SK-N-SH treated with all-trans-retinoic acid at 6 μM for 48 hours (cell line): ENCODE measurements at regions not wholly inside any gene's neighbourhood (a gene's known extent, or its start where the extent isn't known, plus 50 kb on each side); places are given as distances from the start of the nearest gene placed in this dataset.
A peak's percentile ranks its signal among the peaks of the same experiment; 100 is the strongest.

Experiments used
- ATAC-seq: fragments of 200-7000 bp; cut with Tn5 transposase; 3 replicates; pipeline ENCODE4 v1.9.1; 2020; ENCODE audit warnings: mild to moderate bottlenecking, moderate library complexity
- ARNTL ChIP-seq: fragments of 450-650 bp; formaldehyde crosslinking; IDR thresholded peaks from 2 replicates; pipeline ENCODE4 v1.5.0; 2020; ENCODE audit warnings: low read depth, mild to moderate bottlenecking, moderate library complexity, borderline replicate concordance
- BACH2 ChIP-seq: fragments of 250-450 bp; sonication (Bioruptor Pico); IDR thresholded peaks from 2 replicates; pipeline ENCODE4 v1.9.0; 2021; ENCODE audit warnings: mild to moderate bottlenecking, borderline replicate concordance
- CSDC2 ChIP-seq: fragments of 250-450 bp; sonication (Bioruptor Pico); IDR thresholded peaks from 2 replicates; pipeline ENCODE4 v1.5.0; 2020; ENCODE audit warnings: mild to moderate bottlenecking, moderate library complexity
- ESRRG ChIP-seq: fragments of 250-450 bp; sonication (Bioruptor Pico); IDR thresholded peaks from 2 replicates; pipeline ENCODE4 v1.6.1; 2021; ENCODE audit warnings: mild to moderate bottlenecking
- ISL1 ChIP-seq: fragments of 250-450 bp; sonication (Bioruptor Pico); IDR thresholded peaks from 2 replicates; pipeline ENCODE4 v2.1.2; 2022; ENCODE audit warnings: mild to moderate bottlenecking, moderate library complexity
- OSR1 ChIP-seq: fragments of 250-450 bp; sonication (Bioruptor Pico); IDR thresholded peaks from 2 replicates; pipeline ENCODE4 v1.8.0; 2022; ENCODE audit warnings: moderate library complexity, mild to moderate bottlenecking, inconsistent platforms
- PPARA ChIP-seq: fragments of 250-450 bp; sonication (Bioruptor Pico); IDR thresholded peaks from 2 replicates; pipeline ENCODE4 v1.5.0; 2020; ENCODE audit warnings: mild to moderate bottlenecking, borderline replicate concordance
- SNAI2 ChIP-seq: fragments of 250-450 bp; sonication (Bioruptor Pico); IDR thresholded peaks from 2 replicates; pipeline ENCODE4 v1.5.0; 2020; ENCODE audit warnings: mild to moderate bottlenecking, moderate library complexity
- TCF4 ChIP-seq: fragments of 250-450 bp; sonication (Bioruptor Pico); IDR thresholded peaks from 2 replicates; pipeline ENCODE4 v1.8.0; 2021; ENCODE audit warnings: mild to moderate bottlenecking, moderate library complexity, borderline replicate concordance
- ZC3H10 ChIP-seq: fragments of 250-450 bp; sonication (Bioruptor Pico); IDR thresholded peaks from 2 replicates; pipeline ENCODE4 v1.5.1; 2021; ENCODE audit warnings: mild to moderate bottlenecking, moderate library complexity
- ZFP3 ChIP-seq: fragments of 250-450 bp; sonication (Bioruptor Pico); IDR thresholded peaks from 2 replicates; pipeline ENCODE4 v1.5.0; 2020; ENCODE audit warnings: mild to moderate bottlenecking, moderate library complexity
- ZFP30 ChIP-seq: fragments of 450-650 bp; formaldehyde crosslinking; IDR thresholded peaks from 2 replicates; pipeline ENCODE4 v1.5.0; 2022; ENCODE audit warnings: mild to moderate bottlenecking, moderate library complexity
- ZNF565 ChIP-seq: fragments of 450-650 bp; formaldehyde crosslinking; conservative IDR thresholded peaks from 2 replicates; pipeline ENCODE4 v1.5.0; 2020; ENCODE audit warnings: low read depth, mild to moderate bottlenecking, moderate library complexity
- ZNF70 ChIP-seq: fragments of 450-650 bp; formaldehyde crosslinking; IDR thresholded peaks from 2 replicates; pipeline ENCODE4 v1.5.0; 2020; ENCODE audit warnings: mild to moderate bottlenecking, moderate library complexity
- ZNF8 ChIP-seq: fragments of 450-650 bp; formaldehyde crosslinking; IDR thresholded peaks from 2 replicates; pipeline ENCODE4 v1.5.0; 2020; ENCODE audit warnings: mild to moderate bottlenecking, moderate library complexity
- TF ChIP-seq, protein P1 (sequence below): fragments of 250-450 bp; sonication (Bioruptor Pico); IDR thresholded peaks from 2 replicates; pipeline ENCODE4 v1.5.1; 2021; ENCODE audit warnings: mild to moderate bottlenecking, moderate library complexity
- TF ChIP-seq, protein P2 (sequence below): fragments of 250-450 bp; sonication (Bioruptor Pico); IDR thresholded peaks from 2 replicates; pipeline ENCODE4 v1.8.0; 2021; ENCODE audit warnings: low read depth, mild to moderate bottlenecking, moderate library complexity, borderline replicate concordance
- TF ChIP-seq, protein P3 (sequence below): fragments of 250-450 bp; sonication (Bioruptor Pico); IDR thresholded peaks from 2 replicates; pipeline ENCODE4 v1.5.1; 2020; ENCODE audit warnings: low read depth, mild to moderate bottlenecking, moderate library complexity
- TF ChIP-seq, protein P4 (sequence below): fragments of 250-450 bp; sonication (Bioruptor Pico); IDR thresholded peaks from 2 replicates; pipeline ENCODE4 v1.5.0; 2020; ENCODE audit warnings: mild to moderate bottlenecking, moderate library complexity
- TF ChIP-seq, protein P5 (sequence below): fragments of 250-450 bp; sonication (Bioruptor Pico); IDR thresholded peaks from 2 replicates; pipeline ENCODE4 v1.8.0; 2020; ENCODE audit warnings: mild to moderate bottlenecking, moderate library complexity, borderline replicate concordance

- TF ChIP-seq ZFP3 (no peak), OSR1 (CRISPR knock-in tag) (no peak), SNAI2 (no peak), CSDC2 (no peak), ZNF8 (CRISPR knock-in tag) (no peak), PPARA (CRISPR knock-in tag) (no peak), TCF4 (CRISPR knock-in tag) (no peak), ESRRG (CRISPR knock-in tag) (no peak), ZNF70 (no peak), ISL1 (no peak), ZC3H10 (CRISPR knock-in tag) (no peak)
- TF ChIP-seq, protein P1, sequence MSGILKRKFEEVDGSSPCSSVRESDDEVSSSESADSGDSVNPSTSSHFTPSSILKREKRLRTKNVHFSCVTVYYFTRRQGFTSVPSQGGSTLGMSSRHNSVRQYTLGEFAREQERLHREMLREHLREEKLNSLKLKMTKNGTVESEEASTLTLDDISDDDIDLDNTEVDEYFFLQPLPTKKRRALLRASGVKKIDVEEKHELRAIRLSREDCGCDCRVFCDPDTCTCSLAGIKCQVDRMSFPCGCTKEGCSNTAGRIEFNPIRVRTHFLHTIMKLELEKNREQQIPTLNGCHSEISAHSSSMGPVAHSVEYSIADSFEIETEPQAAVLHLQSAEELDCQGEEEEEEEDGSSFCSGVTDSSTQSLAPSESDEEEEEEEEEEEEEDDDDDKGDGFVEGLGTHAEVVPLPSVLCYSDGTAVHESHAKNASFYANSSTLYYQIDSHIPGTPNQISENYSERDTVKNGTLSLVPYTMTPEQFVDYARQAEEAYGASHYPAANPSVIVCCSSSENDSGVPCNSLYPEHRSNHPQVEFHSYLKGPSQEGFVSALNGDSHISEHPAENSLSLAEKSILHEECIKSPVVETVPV: no peak
- TF ChIP-seq, protein P2, sequence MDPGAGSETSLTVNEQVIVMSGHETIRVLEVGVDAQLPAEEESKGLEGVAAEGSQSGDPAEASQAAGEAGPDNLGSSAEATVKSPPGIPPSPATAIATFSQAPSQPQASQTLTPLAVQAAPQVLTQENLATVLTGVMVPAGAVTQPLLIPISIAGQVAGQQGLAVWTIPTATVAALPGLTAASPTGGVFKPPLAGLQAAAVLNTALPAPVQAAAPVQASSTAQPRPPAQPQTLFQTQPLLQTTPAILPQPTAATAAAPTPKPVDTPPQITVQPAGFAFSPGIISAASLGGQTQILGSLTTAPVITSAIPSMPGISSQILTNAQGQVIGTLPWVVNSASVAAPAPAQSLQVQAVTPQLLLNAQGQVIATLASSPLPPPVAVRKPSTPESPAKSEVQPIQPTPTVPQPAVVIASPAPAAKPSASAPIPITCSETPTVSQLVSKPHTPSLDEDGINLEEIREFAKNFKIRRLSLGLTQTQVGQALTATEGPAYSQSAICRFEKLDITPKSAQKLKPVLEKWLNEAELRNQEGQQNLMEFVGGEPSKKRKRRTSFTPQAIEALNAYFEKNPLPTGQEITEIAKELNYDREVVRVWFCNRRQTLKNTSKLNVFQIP: no peak
- TF ChIP-seq, protein P3, sequence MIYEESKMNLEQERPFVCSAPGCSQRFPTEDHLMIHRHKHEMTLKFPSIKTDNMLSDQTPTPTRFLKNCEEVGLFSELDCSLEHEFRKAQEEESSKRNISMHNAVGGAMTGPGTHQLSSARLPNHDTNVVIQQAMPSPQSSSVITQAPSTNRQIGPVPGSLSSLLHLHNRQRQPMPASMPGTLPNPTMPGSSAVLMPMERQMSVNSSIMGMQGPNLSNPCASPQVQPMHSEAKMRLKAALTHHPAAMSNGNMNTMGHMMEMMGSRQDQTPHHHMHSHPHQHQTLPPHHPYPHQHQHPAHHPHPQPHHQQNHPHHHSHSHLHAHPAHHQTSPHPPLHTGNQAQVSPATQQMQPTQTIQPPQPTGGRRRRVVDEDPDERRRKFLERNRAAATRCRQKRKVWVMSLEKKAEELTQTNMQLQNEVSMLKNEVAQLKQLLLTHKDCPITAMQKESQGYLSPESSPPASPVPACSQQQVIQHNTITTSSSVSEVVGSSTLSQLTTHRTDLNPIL: no peak
- TF ChIP-seq, all 23 proteins: peak for 0
- ATAC-seq: peak; percentile 42
These were observed 263.6 kb upstream of the USP24 start for GRCh38 chr1:55478742-55479141.

DNA sequence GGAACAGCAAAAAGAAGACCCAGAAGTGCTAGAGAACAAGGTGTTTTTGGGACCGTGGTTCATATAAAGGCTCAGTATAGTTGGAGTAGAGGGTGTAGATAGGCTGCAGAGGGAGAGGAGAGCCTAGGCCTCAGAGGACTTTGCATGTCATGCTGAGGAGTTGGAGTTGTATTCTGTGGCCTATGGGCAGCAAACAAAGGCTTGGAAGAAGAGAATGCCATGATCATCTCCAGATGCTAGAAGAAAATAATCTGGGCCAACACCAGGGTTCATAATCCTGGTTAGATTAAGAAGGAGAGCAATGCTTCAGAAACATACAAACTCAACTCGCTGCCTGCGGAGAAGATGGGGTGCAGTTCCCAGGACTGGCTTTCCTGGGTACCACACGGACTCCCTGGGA lies 262.8 kb upstream of the USP24 start:
- ATAC-seq: no peak
- TF ChIP-seq, protein P3: no peak

GRCh38 chr1:55476445-55477015 lies 261.4 kb upstream of the USP24 start:
- peak; percentile 58 for ATAC-seq
- 0 out of 2 replicates have a peak, but pooled peaks have one; percentile 51 for TF ChIP-seq TCF4 (CRISPR knock-in tag)
- TF ChIP-seq ZNF565 (CRISPR knock-in tag): no peak

DNA sequence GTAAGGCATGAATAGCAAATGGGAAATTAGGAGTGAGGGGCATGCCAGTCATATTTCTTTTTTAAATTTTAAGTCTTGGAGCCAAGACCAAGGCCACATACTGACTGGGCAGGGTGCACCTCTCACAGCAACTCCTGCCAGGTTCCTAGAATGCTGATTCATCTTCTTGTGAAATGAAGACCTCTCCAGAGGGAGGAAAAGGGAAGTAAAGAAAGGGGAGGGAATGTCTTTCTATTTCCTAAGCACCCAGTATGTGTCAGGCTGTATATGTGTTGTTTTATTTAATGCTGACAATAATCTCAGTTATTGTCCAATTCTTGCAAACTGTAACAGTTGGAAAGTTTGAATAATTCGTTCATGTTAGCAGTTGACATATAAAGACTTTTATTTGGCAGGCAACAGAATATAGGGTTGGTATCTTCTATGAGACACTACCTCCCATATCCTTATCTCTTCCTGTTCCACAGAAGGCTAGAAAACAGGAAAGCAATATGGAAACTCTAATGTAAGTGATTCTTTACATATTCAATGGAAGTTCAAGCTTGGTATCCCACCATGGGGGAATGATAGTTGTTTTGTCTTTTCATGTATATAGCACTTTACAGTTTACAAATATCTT lies 259.1 kb upstream of the USP24 start:
- ATAC-seq: no peak
- no peak for TF ChIP-seq BACH2 (CRISPR knock-in tag)
- TF ChIP-seq OSR1 (CRISPR knock-in tag): no peak
- TF ChIP-seq ZFP3: no peak
- no peak for TF ChIP-seq TCF4 (CRISPR knock-in tag)
- no peak for TF ChIP-seq ZFP30 (CRISPR knock-in tag)
- no peak for TF ChIP-seq ARNTL (CRISPR knock-in tag)
- no peak for TF ChIP-seq ISL1
- TF ChIP-seq, protein P1: no peak
- TF ChIP-seq SNAI2: no peak
- no peak for TF ChIP-seq ZC3H10 (CRISPR knock-in tag)
- TF ChIP-seq, protein P4, sequence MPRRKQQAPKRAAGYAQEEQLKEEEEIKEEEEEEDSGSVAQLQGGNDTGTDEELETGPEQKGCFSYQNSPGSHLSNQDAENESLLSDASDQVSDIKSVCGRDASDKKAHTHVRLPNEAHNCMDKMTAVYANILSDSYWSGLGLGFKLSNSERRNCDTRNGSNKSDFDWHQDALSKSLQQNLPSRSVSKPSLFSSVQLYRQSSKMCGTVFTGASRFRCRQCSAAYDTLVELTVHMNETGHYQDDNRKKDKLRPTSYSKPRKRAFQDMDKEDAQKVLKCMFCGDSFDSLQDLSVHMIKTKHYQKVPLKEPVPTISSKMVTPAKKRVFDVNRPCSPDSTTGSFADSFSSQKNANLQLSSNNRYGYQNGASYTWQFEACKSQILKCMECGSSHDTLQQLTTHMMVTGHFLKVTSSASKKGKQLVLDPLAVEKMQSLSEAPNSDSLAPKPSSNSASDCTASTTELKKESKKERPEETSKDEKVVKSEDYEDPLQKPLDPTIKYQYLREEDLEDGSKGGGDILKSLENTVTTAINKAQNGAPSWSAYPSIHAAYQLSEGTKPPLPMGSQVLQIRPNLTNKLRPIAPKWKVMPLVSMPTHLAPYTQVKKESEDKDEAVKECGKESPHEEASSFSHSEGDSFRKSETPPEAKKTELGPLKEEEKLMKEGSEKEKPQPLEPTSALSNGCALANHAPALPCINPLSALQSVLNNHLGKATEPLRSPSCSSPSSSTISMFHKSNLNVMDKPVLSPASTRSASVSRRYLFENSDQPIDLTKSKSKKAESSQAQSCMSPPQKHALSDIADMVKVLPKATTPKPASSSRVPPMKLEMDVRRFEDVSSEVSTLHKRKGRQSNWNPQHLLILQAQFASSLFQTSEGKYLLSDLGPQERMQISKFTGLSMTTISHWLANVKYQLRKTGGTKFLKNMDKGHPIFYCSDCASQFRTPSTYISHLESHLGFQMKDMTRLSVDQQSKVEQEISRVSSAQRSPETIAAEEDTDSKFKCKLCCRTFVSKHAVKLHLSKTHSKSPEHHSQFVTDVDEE (CRISPR knock-in tag): no peak
- TF ChIP-seq, protein P5, sequence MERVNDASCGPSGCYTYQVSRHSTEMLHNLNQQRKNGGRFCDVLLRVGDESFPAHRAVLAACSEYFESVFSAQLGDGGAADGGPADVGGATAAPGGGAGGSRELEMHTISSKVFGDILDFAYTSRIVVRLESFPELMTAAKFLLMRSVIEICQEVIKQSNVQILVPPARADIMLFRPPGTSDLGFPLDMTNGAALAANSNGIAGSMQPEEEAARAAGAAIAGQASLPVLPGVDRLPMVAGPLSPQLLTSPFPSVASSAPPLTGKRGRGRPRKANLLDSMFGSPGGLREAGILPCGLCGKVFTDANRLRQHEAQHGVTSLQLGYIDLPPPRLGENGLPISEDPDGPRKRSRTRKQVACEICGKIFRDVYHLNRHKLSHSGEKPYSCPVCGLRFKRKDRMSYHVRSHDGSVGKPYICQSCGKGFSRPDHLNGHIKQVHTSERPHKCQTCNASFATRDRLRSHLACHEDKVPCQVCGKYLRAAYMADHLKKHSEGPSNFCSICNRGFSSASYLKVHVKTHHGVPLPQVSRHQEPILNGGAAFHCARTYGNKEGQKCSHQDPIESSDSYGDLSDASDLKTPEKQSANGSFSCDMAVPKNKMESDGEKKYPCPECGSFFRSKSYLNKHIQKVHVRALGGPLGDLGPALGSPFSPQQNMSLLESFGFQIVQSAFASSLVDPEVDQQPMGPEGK (CRISPR knock-in tag): no peak
- TF ChIP-seq ZNF565 (CRISPR knock-in tag): no peak
- TF ChIP-seq, protein P3: no peak
